DMS153 treated with DMSO at 0.1 percent for 48 hours (cell line): ENCODE measurements at regions not wholly inside any gene's neighbourhood (a gene's known extent, or its start where the extent isn't known, plus 50 kb on each side); places are given as distances from the start of the nearest gene placed in this dataset.

Experiments
- DNase-seq: peaks from one replicate; lab custom pipeline; 2025; ENCODE audit not compliant: unreplicated experiment; lab: John Stamatoyannopoulos, UW

- no peak for DNase-seq
Measured at GRCh38 chr17:34780438-34780837, 180.8 kb downstream of the CCT6B start.

- DNase-seq: no peak
Measured at GRCh38 chr17:34776456-34777443, 184.5 kb downstream of the CCT6B start.

GRCh38 chr17:34773036-34773435 lies 188.2 kb downstream of the CCT6B start:
- no peak for DNase-seq

GRCh38 chr17:34771891-34772290 lies 189.4 kb downstream of the CCT6B start:
- DNase-seq: no peak

- no peak for DNase-seq
Measured at GRCh38 chr17:34770586-34770985, 190.7 kb downstream of the CCT6B start.

- no peak for DNase-seq
Measured at GRCh38 chr17:34769899-34770298, 190.5 kb downstream of the TMEM132E start.

GRCh38 chr17:34769049-34769448 lies 189.7 kb downstream of the TMEM132E start:
- DNase-seq: no peak

- no peak for DNase-seq
Measured at GRCh38 chr17:34765291-34765690, 185.9 kb downstream of the TMEM132E start.

GRCh38 chr17:34764716-34765115 lies 185.3 kb downstream of the TMEM132E start:
- no peak for DNase-seq

GRCh38 chr17:34763728-34764665 lies 184.6 kb downstream of the TMEM132E start:
- DNase-seq: no peak

GRCh38 chr17:34762078-34762477 lies 182.7 kb downstream of the TMEM132E start:
- DNase-seq: no peak

GRCh38 chr17:34761646-34762045 lies 182.3 kb downstream of the TMEM132E start:
- DNase-seq: no peak

GRCh38 chr17:34760931-34761495 lies 181.6 kb downstream of the TMEM132E start:
- no peak for DNase-seq

GRCh38 chr17:34758718-34759117 lies 179.3 kb downstream of the TMEM132E start:
- no peak for DNase-seq

- no peak for DNase-seq
Measured at GRCh38 chr17:34758316-34758715, 178.9 kb downstream of the TMEM132E start.

GRCh38 chr17:34757611-34758010 lies 178.2 kb downstream of the TMEM132E start:
- no peak for DNase-seq

GRCh38 chr17:34757106-34757505 lies 177.7 kb downstream of the TMEM132E start:
- DNase-seq: no peak

- no peak for DNase-seq
Measured at GRCh38 chr17:34756637-34757021, 177.2 kb downstream of the TMEM132E start.

GRCh38 chr17:34755981-34756636 lies 176.7 kb downstream of the TMEM132E start:
- DNase-seq: no peak

GRCh38 chr17:34755371-34755770 lies 176.0 kb downstream of the TMEM132E start:
- no peak for DNase-seq

GRCh38 chr17:34750004-34750403 lies 170.6 kb downstream of the TMEM132E start:
- no peak for DNase-seq
